ENCODE measurements at regions not wholly inside any gene's neighbourhood (a gene's known extent, or its start where the extent isn't known, plus 50 kb on each side); places are given as distances from the start of the nearest gene placed in this dataset.
"Not testable (repeated sequence)": the region's sequence is repeated elsewhere in the genome, so short reads cannot be mapped to it uniquely, and the experiment has no call there.

- no peak for DNase-seq (ENCODE audit: low spot score)
Observed at GRCh38 chr5:127133071-127133470, 59.8 kb upstream of the C5orf63 start.

- DNase-seq (ENCODE audit: low spot score): no peak
Observed at GRCh38 chr5:127136908-127137307, 63.6 kb upstream of the C5orf63 start.

- DNase-seq (ENCODE audit: low spot score): no peak
Observed at GRCh38 chr5:127143722-127144121, 70.4 kb upstream of the C5orf63 start.

- DNase-seq (ENCODE audit: low spot score): no peak
Observed at GRCh38 chr5:127153031-127153430, 79.7 kb upstream of the C5orf63 start.

GRCh38 chr5:127153521-127153920, 80.2 kb upstream of the C5orf63 start:
- DNase-seq (ENCODE audit: low spot score): no peak

GRCh38 chr5:127163750-127164149, 90.4 kb upstream of the C5orf63 start:
- DNase-seq (ENCODE audit: low spot score): no peak

- DNase-seq (ENCODE audit: low spot score): no peak
Observed at GRCh38 chr5:127170918-127171600, 97.8 kb upstream of the C5orf63 start.

- DNase-seq (ENCODE audit: low spot score): no peak
Observed at GRCh38 chr5:127176769-127177168, 103.5 kb upstream of the C5orf63 start.

- not testable (repeated sequence) for DNase-seq (ENCODE audit: low spot score)
Observed at GRCh38 chr5:127182631-127183030, 108.0 kb upstream of the MEGF10 start.

- DNase-seq (ENCODE audit: low spot score): no peak
Observed at GRCh38 chr5:127183332-127183731, 107.3 kb upstream of the MEGF10 start.

GRCh38 chr5:127184851-127185250, 105.7 kb upstream of the MEGF10 start:
- no peak for DNase-seq (ENCODE audit: low spot score)

- DNase-seq (ENCODE audit: low spot score): no peak
Observed at GRCh38 chr5:127186657-127187056, 103.9 kb upstream of the MEGF10 start.

- peak; percentile 39 for DNase-seq (ENCODE audit: low spot score)
Observed at GRCh38 chr5:127187706-127188105, 102.9 kb upstream of the MEGF10 start.

- no peak for DNase-seq (ENCODE audit: low spot score)
Observed at GRCh38 chr5:127192150-127192549, 98.4 kb upstream of the MEGF10 start.

- no peak for DNase-seq (ENCODE audit: low spot score)
Observed at GRCh38 chr5:127192836-127193338, 97.7 kb upstream of the MEGF10 start.

- DNase-seq (ENCODE audit: low spot score): no peak
Observed at GRCh38 chr5:127196042-127196441, 94.6 kb upstream of the MEGF10 start.

GRCh38 chr5:127197402-127198167, 93.0 kb upstream of the MEGF10 start:
- not testable (repeated sequence) for DNase-seq (ENCODE audit: low spot score)

- DNase-seq (ENCODE audit: low spot score): not testable (repeated sequence)
Observed at GRCh38 chr5:127202738-127203137, 87.9 kb upstream of the MEGF10 start.

- no peak for DNase-seq (ENCODE audit: low spot score)
Observed at GRCh38 chr5:127203818-127204217, 86.8 kb upstream of the MEGF10 start.

- DNase-seq (ENCODE audit: low spot score): no peak
Observed at GRCh38 chr5:127205147-127205546, 85.4 kb upstream of the MEGF10 start.

- DNase-seq (ENCODE audit: low spot score): peak; percentile 15
Observed at GRCh38 chr5:127206320-127207113, 84.1 kb upstream of the MEGF10 start.

GRCh38 chr5:127210042-127210441, 80.6 kb upstream of the MEGF10 start:
- peak; percentile 20 for DNase-seq (ENCODE audit: low spot score)

- no peak for DNase-seq (ENCODE audit: low spot score)
Observed at GRCh38 chr5:127213231-127213630, 77.4 kb upstream of the MEGF10 start.

All from pons (tissue), 1 donor.